ENCODE measurements at regions not wholly inside any gene's neighbourhood (a gene's known extent, or its start where the extent isn't known, plus 50 kb on each side); places are given as distances from the start of the nearest gene placed in this dataset.

DNA sequence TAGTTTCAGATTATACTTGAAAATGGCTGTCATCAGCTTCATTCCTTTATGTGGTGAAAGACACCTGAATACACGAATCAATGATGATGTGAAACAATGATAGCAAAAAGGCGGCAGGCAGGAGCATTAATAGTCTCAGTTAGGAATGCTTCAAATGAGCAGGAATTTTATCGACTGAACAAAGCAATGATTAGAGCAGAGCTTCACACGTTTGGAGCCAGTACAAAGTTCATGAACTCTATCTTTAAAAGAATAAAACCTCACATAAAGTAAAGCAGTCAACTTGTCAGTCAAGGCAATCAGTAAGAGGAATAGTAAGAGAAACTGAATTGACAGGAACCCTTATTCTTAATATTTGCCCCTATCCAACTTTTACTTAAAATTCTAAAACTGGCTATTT is 78.4 kb upstream of the SERTAD2 start:
- no peaks in the 10 kb centered on the region for H3K36me3 ChIP-seq (ENCODE audit: control insufficient read depth, insufficient read depth, low read length)
- DNase-seq (ENCODE audit: low read depth, low spot score): no peak
- TF ChIP-seq TCF7L2 (IDR thresholded peaks at IDR 0.05; ENCODE audit: low read depth, low read length) (no peak), SIN3A (IDR thresholded peaks at IDR 0.05; ENCODE audit: borderline replicate concordance, insufficient read depth, low read depth, low read length) (no peak), POLR2AphosphoS5 (IDR thresholded peaks at IDR 0.05; ENCODE audit: low read depth, low read length) (no peak)
- TF ChIP-seq, protein P1, sequence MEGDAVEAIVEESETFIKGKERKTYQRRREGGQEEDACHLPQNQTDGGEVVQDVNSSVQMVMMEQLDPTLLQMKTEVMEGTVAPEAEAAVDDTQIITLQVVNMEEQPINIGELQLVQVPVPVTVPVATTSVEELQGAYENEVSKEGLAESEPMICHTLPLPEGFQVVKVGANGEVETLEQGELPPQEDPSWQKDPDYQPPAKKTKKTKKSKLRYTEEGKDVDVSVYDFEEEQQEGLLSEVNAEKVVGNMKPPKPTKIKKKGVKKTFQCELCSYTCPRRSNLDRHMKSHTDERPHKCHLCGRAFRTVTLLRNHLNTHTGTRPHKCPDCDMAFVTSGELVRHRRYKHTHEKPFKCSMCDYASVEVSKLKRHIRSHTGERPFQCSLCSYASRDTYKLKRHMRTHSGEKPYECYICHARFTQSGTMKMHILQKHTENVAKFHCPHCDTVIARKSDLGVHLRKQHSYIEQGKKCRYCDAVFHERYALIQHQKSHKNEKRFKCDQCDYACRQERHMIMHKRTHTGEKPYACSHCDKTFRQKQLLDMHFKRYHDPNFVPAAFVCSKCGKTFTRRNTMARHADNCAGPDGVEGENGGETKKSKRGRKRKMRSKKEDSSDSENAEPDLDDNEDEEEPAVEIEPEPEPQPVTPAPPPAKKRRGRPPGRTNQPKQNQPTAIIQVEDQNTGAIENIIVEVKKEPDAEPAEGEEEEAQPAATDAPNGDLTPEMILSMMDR (IDR thresholded peaks at IDR 0.05): no peak
- TF ChIP-seq, protein P2, sequence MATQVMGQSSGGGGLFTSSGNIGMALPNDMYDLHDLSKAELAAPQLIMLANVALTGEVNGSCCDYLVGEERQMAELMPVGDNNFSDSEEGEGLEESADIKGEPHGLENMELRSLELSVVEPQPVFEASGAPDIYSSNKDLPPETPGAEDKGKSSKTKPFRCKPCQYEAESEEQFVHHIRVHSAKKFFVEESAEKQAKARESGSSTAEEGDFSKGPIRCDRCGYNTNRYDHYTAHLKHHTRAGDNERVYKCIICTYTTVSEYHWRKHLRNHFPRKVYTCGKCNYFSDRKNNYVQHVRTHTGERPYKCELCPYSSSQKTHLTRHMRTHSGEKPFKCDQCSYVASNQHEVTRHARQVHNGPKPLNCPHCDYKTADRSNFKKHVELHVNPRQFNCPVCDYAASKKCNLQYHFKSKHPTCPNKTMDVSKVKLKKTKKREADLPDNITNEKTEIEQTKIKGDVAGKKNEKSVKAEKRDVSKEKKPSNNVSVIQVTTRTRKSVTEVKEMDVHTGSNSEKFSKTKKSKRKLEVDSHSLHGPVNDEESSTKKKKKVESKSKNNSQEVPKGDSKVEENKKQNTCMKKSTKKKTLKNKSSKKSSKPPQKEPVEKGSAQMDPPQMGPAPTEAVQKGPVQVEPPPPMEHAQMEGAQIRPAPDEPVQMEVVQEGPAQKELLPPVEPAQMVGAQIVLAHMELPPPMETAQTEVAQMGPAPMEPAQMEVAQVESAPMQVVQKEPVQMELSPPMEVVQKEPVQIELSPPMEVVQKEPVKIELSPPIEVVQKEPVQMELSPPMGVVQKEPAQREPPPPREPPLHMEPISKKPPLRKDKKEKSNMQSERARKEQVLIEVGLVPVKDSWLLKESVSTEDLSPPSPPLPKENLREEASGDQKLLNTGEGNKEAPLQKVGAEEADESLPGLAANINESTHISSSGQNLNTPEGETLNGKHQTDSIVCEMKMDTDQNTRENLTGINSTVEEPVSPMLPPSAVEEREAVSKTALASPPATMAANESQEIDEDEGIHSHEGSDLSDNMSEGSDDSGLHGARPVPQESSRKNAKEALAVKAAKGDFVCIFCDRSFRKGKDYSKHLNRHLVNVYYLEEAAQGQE (IDR thresholded peaks at IDR 0.05; ENCODE audit: insufficient read depth in 1 of 2, low read depth in 2 of 2, low read length in 1 of 2): no peak
- ChIA-PET POLR2A (no interaction called here), CTCF (interaction anchor here (0.6 kb wide), 1 partner anchor 18 kb away, joined by 7 read pairs; no protein-coding TSS in a partner anchor)
- H3K4me3 ChIP-seq (ENCODE audit: low read depth in 2 of 2, low read length in 2 of 2): no peak overlapping the region
- intact Hi-C loops (cut with micrococcal nuclease; ENCODE audit: unreplicated experiment): no loop called here
- in situ Hi-C loops (cut with HindIII; ENCODE audit: low pct_unique_long_range_greater_than_20kb, low sequenced_read_pairs): no loop called here
- BruUV-seq (replicated peaks): no TSS peak
- no peak for ATAC-seq
- H3K27me3 ChIP-seq (ENCODE audit: control insufficient read depth, insufficient read depth, low read length): no peaks in the 10 kb centered on the region
- peak overlapping the region; percentile 76 for H3K27ac ChIP-seq (ENCODE audit: low read length)
- H3K4me1 ChIP-seq (ENCODE audit: control insufficient read depth, insufficient read depth, low read length): peaks cover 43% of the 10 kb centered on the region
- H3K9me3 ChIP-seq (ENCODE audit: control insufficient read depth, insufficient read depth, low read depth, low read length): no peaks in the 10 kb centered on the region

DNA sequence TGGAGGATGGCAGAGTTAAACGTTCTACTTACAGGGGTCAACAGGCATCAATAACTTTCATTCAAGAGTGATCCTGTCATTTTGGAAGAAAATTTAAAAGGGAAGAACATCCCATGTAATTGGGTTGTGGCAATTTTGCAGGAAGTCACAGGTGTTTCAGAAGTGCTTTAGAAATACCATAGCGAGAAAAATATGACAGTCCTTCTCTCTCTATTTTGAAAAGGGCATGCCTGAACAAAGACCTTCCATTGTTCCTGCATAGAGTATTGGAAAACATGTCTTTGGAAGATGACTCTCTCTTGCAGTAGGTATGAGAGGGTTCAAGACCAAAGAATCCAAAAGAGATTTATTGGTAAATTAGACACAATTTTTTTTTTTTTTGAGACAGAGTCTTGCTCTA is 81.8 kb upstream of the SERTAD2 start:
- Histone ChIP-seq H3K9me3 (ENCODE audit: control insufficient read depth, insufficient read depth, low read depth, low read length) (no peaks in the 10 kb centered on the region), H3K4me1 (ENCODE audit: control insufficient read depth, insufficient read depth, low read length) (peaks cover 23% of the 10 kb centered on the region), H3K4me3 (ENCODE audit: low read depth in 2 of 2, low read length in 2 of 2) (no peak overlapping the region), H3K36me3 (ENCODE audit: control insufficient read depth, insufficient read depth, low read length) (no peaks in the 10 kb centered on the region), H3K27me3 (ENCODE audit: control insufficient read depth, insufficient read depth, low read length) (no peaks in the 10 kb centered on the region), H3K27ac (ENCODE audit: low read length) (no peak overlapping the region)
- intact Hi-C loops (cut with micrococcal nuclease; ENCODE audit: unreplicated experiment) (no loop called here), in situ Hi-C loops (cut with HindIII; ENCODE audit: low pct_unique_long_range_greater_than_20kb, low sequenced_read_pairs) (no loop called here)
- no peak for TF ChIP-seq SIN3A (IDR thresholded peaks at IDR 0.05; ENCODE audit: borderline replicate concordance, insufficient read depth, low read depth, low read length)
- TF ChIP-seq, protein P1 (IDR thresholded peaks at IDR 0.05): no peak
- TF ChIP-seq TCF7L2 (IDR thresholded peaks at IDR 0.05; ENCODE audit: low read depth, low read length): no peak
- TF ChIP-seq, protein P2 (IDR thresholded peaks at IDR 0.05; ENCODE audit: insufficient read depth in 1 of 2, low read depth in 2 of 2, low read length in 1 of 2): no peak
- no peak for TF ChIP-seq POLR2AphosphoS5 (IDR thresholded peaks at IDR 0.05; ENCODE audit: low read depth, low read length)
- POLR2A ChIA-PET: interaction anchor here (1.2 kb wide), 1 partner anchor 15 kb away, joined by 3 read pairs; no protein-coding TSS in a partner anchor
- no TSS peak for BruUV-seq (replicated peaks)
- no peak for ATAC-seq
- CTCF ChIA-PET: interaction anchor here (0.7 kb wide), 1 partner anchor 59 kb away, joined by 3 read pairs; no protein-coding TSS in a partner anchor
- DNase-seq (ENCODE audit: low read depth, low spot score): no peak
